ENCODE measurements at regions not wholly inside any gene's neighbourhood (a gene's known extent, or its start where the extent isn't known, plus 50 kb on each side); places are given as distances from the start of the nearest gene placed in this dataset.

- DNase-seq (ENCODE audit: low spot score): no peak
Measured at GRCh38 chr3:59653405-59654122, 603.7 kb upstream of the CFAP20DC start.

- no peak for DNase-seq (ENCODE audit: low spot score)
Measured at GRCh38 chr3:59644479-59645402, 594.9 kb upstream of the CFAP20DC start.

GRCh38 chr3:59641169-59641899 is 591.5 kb upstream of the CFAP20DC start:
- no peak for DNase-seq (ENCODE audit: low spot score)

- peak; percentile 61 for DNase-seq (ENCODE audit: low spot score)
Measured at GRCh38 chr3:59632760-59633573, 583.1 kb upstream of the CFAP20DC start.

- no peak for DNase-seq (ENCODE audit: low spot score)
Measured at GRCh38 chr3:59631482-59631881, 581.7 kb upstream of the CFAP20DC start.

- no peak for DNase-seq (ENCODE audit: low spot score)
Measured at GRCh38 chr3:59621037-59621436, 571.2 kb upstream of the CFAP20DC start.

- no peak for DNase-seq (ENCODE audit: low spot score)
Measured at GRCh38 chr3:59620325-59620724, 570.5 kb upstream of the CFAP20DC start.

GRCh38 chr3:59612444-59612715 is 562.6 kb upstream of the CFAP20DC start:
- DNase-seq (ENCODE audit: low spot score): no peak

GRCh38 chr3:59611649-59612443 is 562.0 kb upstream of the CFAP20DC start:
- no peak for DNase-seq (ENCODE audit: low spot score)

GRCh38 chr3:59609657-59610348 is 560.0 kb upstream of the CFAP20DC start:
- DNase-seq (ENCODE audit: low spot score): no peak

GRCh38 chr3:59608356-59608755 is 558.5 kb upstream of the CFAP20DC start:
- DNase-seq (ENCODE audit: low spot score): no peak

- DNase-seq (ENCODE audit: low spot score): peak; percentile 5
Measured at GRCh38 chr3:59607656-59608055, 557.8 kb upstream of the CFAP20DC start.

GRCh38 chr3:59606638-59607266 is 556.9 kb upstream of the CFAP20DC start:
- DNase-seq (ENCODE audit: low spot score): no peak

- DNase-seq (ENCODE audit: low spot score): no peak
Measured at GRCh38 chr3:59605944-59606534, 556.2 kb upstream of the CFAP20DC start.

- DNase-seq (ENCODE audit: low spot score): no peak
Measured at GRCh38 chr3:59605318-59605717, 555.5 kb upstream of the CFAP20DC start.

GRCh38 chr3:59601486-59601885 is 551.7 kb upstream of the CFAP20DC start:
- DNase-seq (ENCODE audit: low spot score): no peak

- DNase-seq (ENCODE audit: low spot score): no peak
Measured at GRCh38 chr3:59600631-59601030, 550.8 kb upstream of the CFAP20DC start.

GRCh38 chr3:59596741-59597140 is 546.9 kb upstream of the CFAP20DC start:
- no peak for DNase-seq (ENCODE audit: low spot score)

- DNase-seq (ENCODE audit: low spot score): no peak
Measured at GRCh38 chr3:59595830-59596229, 546.0 kb upstream of the CFAP20DC start.
